Neural cell (in vitro differentiated cells): ENCODE measurements at regions not wholly inside any gene's neighbourhood (a gene's known extent, or its start where the extent isn't known, plus 50 kb on each side); places are given as distances from the start of the nearest gene placed in this dataset.

ENCODE experiments used
- H2AFZ ChIP-seq: fragments of 200-600, 300-800 bp; sonication (generic), shearing (Covaris generic); 2 replicates; pipeline ENCODE4 v1.6.0; 2014; ENCODE audit warnings: low read depth, mild to moderate bottlenecking, antibody characterized with exemption, low read length, moderate library complexity
- H3F3A ChIP-seq: fragments of 200-600 bp; shearing (Covaris generic); 2 replicates; pipeline ENCODE4 v1.6.1; 2016; ENCODE audit warnings: mild to moderate bottlenecking, moderate library complexity, mixed read lengths, antibody characterized with exemption, low read length; ENCODE audit not compliant: insufficient read depth, poor library complexity, severe bottlenecking
- H3K27ac ChIP-seq: fragments of 200-600, 300-800 bp; sonication (generic), shearing (Covaris generic); 2 replicates; pipeline ENCODE4 v1.5.1; 2014; ENCODE audit warnings: mild to moderate bottlenecking, low read length, moderate library complexity
- H3K27me3 ChIP-seq: fragments of 300-800, 200-600 bp; sonication (generic), shearing (Covaris generic); 2 replicates; pipeline ENCODE4 v1.6.0; 2014; ENCODE audit warnings: mild to moderate bottlenecking, low read depth, low read length, moderate library complexity; ENCODE audit not compliant: insufficient read depth
- H3K36me3 ChIP-seq: fragments of 300-800, 200-600 bp; sonication (generic), shearing (Covaris generic); 2 replicates; pipeline ENCODE4 v1.5.1; 2014; ENCODE audit warnings: mild to moderate bottlenecking, antibody characterized with exemption, low read length, moderate library complexity; ENCODE audit not compliant: insufficient read depth
- H3K4me2 ChIP-seq: fragments of 300-800, 200-600 bp; sonication (generic), shearing (Covaris generic); 2 replicates; pipeline ENCODE4 v1.6.0; 2014; ENCODE audit warnings: mild to moderate bottlenecking, low read length
- H3K4me3 ChIP-seq: fragments of 300-800, 200-600 bp; sonication (generic), shearing (Covaris generic); 2 replicates; pipeline ENCODE4 v1.5.1; 2014; ENCODE audit warnings: mild to moderate bottlenecking, low read length, moderate library complexity
- H3K79me2 ChIP-seq: fragments of 200-600 bp; shearing (Covaris generic); replicated peaks from 2 replicates; pipeline ENCODE4 v1.6.0; 2014; ENCODE audit warnings: mild to moderate bottlenecking, low read length, moderate library complexity; ENCODE audit not compliant: insufficient read depth
- H3K9ac ChIP-seq: fragments of 300-800, 200-600 bp; sonication (generic), shearing (Covaris generic); 2 replicates; pipeline ENCODE4 v1.6.1; 2016; ENCODE audit warnings: mild to moderate bottlenecking, low read length, mixed read lengths
- H3K9me2 ChIP-seq: fragments of 200-600 bp; shearing (Covaris generic); 2 replicates; pipeline ENCODE4 v1.6.1; 2016; ENCODE audit warnings: mild to moderate bottlenecking, low read length, mixed read lengths; ENCODE audit not compliant: insufficient read depth
- H3K9me3 ChIP-seq: fragments of 200-600, 300-800 bp; sonication (generic), shearing (Covaris generic); 2 replicates; pipeline ENCODE4 v1.6.1; 2016; ENCODE audit warnings: mild to moderate bottlenecking, mixed run types, low read length, moderate library complexity, mixed read lengths
- H4K20me1 ChIP-seq: fragments of 200-600 bp; shearing (Covaris generic); 2 replicates; pipeline ENCODE4 v1.6.1; 2016; ENCODE audit warnings: mild to moderate bottlenecking, mixed run types; ENCODE audit not compliant: insufficient read depth
- EP300 ChIP-seq: fragments of 450-650 bp; conservative IDR thresholded peaks from 2 replicates; pipeline ENCODE4 v1.6.1; 2014; ENCODE audit warnings: antibody characterized with exemption, mild to moderate bottlenecking, moderate library complexity; ENCODE audit not compliant: poor library complexity, severe bottlenecking
- EZH2 ChIP-seq: fragments of 200-600, 300-800 bp; shearing (Covaris generic), sonication (generic); IDR thresholded peaks from 2 replicates; pipeline ENCODE4 v1.6.1; 2014; ENCODE audit warnings: antibody characterized with exemption, low read length, borderline replicate concordance, mild to moderate bottlenecking; ENCODE audit not compliant: insufficient read depth, poor library complexity, severe bottlenecking
- MXI1 ChIP-seq: fragments of 450-650 bp; conservative IDR thresholded peaks from 2 replicates; pipeline ENCODE4 v1.6.1; 2014; ENCODE audit warnings: antibody characterized with exemption, mild to moderate bottlenecking; ENCODE audit not compliant: poor library complexity, severe bottlenecking
- POLR2AphosphoS5 ChIP-seq: IDR thresholded peaks from 2 replicates; pipeline ENCODE4 v1.6.1; 2012
- RAD21 ChIP-seq: fragments of 450-650 bp; conservative IDR thresholded peaks from 2 replicates; pipeline ENCODE4 v1.6.1; 2014; ENCODE audit warnings: antibody characterized with exemption, mild to moderate bottlenecking, moderate library complexity
- SMC3 ChIP-seq: fragments of 450-650 bp; conservative IDR thresholded peaks from 2 replicates; pipeline ENCODE4 v1.6.1; 2014; ENCODE audit warnings: antibody characterized with exemption, mild to moderate bottlenecking, moderate library complexity; ENCODE audit not compliant: poor library complexity
- TAF1 ChIP-seq: IDR thresholded peaks from 2 replicates; pipeline ENCODE4 v1.6.1; 2012; ENCODE audit warnings: low read depth
- TF ChIP-seq, protein P1 (sequence below): fragments of 450-650 bp; IDR thresholded peaks from 2 replicates; pipeline ENCODE4 v1.5.1; 2014; ENCODE audit warnings: antibody characterized with exemption, mild to moderate bottlenecking, moderate library complexity; ENCODE audit not compliant: poor library complexity, severe bottlenecking
- TF ChIP-seq, protein P2 (sequence below): IDR thresholded peaks from 2 replicates; pipeline ENCODE4 v1.6.1; 2012; ENCODE audit warnings: borderline replicate concordance

- Histone ChIP-seq H3K79me2 (no peaks in the 10 kb centered on the region), H3F3A (no peaks in the 10 kb centered on the region), H2AFZ (no peak overlapping the region), H3K27ac (no peak overlapping the region), H3K4me3 (no peak overlapping the region), H3K9me2 (no peaks in the 10 kb centered on the region), H3K9me3 (no peaks in the 10 kb centered on the region), H4K20me1 (no peaks in the 10 kb centered on the region), H3K36me3 (no peaks in the 10 kb centered on the region), H3K27me3 (no peaks in the 10 kb centered on the region), H3K9ac (no peak overlapping the region), H3K4me2 (no peak overlapping the region)
- TF ChIP-seq MXI1 (no peak), EP300 (no peak), POLR2AphosphoS5 (no peak), SMC3 (no peak), EZH2 (no peak), TAF1 (no peak), RAD21 (no peak)
- TF ChIP-seq, protein P1, sequence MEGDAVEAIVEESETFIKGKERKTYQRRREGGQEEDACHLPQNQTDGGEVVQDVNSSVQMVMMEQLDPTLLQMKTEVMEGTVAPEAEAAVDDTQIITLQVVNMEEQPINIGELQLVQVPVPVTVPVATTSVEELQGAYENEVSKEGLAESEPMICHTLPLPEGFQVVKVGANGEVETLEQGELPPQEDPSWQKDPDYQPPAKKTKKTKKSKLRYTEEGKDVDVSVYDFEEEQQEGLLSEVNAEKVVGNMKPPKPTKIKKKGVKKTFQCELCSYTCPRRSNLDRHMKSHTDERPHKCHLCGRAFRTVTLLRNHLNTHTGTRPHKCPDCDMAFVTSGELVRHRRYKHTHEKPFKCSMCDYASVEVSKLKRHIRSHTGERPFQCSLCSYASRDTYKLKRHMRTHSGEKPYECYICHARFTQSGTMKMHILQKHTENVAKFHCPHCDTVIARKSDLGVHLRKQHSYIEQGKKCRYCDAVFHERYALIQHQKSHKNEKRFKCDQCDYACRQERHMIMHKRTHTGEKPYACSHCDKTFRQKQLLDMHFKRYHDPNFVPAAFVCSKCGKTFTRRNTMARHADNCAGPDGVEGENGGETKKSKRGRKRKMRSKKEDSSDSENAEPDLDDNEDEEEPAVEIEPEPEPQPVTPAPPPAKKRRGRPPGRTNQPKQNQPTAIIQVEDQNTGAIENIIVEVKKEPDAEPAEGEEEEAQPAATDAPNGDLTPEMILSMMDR: no peak
- TF ChIP-seq, protein P2, sequence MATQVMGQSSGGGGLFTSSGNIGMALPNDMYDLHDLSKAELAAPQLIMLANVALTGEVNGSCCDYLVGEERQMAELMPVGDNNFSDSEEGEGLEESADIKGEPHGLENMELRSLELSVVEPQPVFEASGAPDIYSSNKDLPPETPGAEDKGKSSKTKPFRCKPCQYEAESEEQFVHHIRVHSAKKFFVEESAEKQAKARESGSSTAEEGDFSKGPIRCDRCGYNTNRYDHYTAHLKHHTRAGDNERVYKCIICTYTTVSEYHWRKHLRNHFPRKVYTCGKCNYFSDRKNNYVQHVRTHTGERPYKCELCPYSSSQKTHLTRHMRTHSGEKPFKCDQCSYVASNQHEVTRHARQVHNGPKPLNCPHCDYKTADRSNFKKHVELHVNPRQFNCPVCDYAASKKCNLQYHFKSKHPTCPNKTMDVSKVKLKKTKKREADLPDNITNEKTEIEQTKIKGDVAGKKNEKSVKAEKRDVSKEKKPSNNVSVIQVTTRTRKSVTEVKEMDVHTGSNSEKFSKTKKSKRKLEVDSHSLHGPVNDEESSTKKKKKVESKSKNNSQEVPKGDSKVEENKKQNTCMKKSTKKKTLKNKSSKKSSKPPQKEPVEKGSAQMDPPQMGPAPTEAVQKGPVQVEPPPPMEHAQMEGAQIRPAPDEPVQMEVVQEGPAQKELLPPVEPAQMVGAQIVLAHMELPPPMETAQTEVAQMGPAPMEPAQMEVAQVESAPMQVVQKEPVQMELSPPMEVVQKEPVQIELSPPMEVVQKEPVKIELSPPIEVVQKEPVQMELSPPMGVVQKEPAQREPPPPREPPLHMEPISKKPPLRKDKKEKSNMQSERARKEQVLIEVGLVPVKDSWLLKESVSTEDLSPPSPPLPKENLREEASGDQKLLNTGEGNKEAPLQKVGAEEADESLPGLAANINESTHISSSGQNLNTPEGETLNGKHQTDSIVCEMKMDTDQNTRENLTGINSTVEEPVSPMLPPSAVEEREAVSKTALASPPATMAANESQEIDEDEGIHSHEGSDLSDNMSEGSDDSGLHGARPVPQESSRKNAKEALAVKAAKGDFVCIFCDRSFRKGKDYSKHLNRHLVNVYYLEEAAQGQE: no peak
Measured at GRCh38 chr22:34769361-34769760, 296.6 kb upstream of the ISX start.

- H3F3A ChIP-seq: no peaks in the 10 kb centered on the region
- no peaks in the 10 kb centered on the region for H3K9me2 ChIP-seq
- no peak overlapping the region for H3K27ac ChIP-seq
- H3K9me3 ChIP-seq: no peaks in the 10 kb centered on the region
- no peaks in the 10 kb centered on the region for H3K79me2 ChIP-seq
- H3K36me3 ChIP-seq: no peaks in the 10 kb centered on the region
- H2AFZ ChIP-seq: no peak overlapping the region
- no peaks in the 10 kb centered on the region for H4K20me1 ChIP-seq
- no peak overlapping the region for H3K4me2 ChIP-seq
- H3K4me3 ChIP-seq: no peak overlapping the region
- H3K9ac ChIP-seq: no peak overlapping the region
- TF ChIP-seq EP300: peak; percentile 70
- TF ChIP-seq, protein P2: no peak
- peak; percentile 49 for TF ChIP-seq POLR2AphosphoS5
- no peaks in the 10 kb centered on the region for H3K27me3 ChIP-seq
Measured at GRCh38 chr22:34776817-34777216, 289.1 kb upstream of the ISX start.
